ENCODE measurements at regions not wholly inside any gene's neighbourhood (a gene's known extent, or its start where the extent isn't known, plus 50 kb on each side); places are given as distances from the start of the nearest gene placed in this dataset.

DNA sequence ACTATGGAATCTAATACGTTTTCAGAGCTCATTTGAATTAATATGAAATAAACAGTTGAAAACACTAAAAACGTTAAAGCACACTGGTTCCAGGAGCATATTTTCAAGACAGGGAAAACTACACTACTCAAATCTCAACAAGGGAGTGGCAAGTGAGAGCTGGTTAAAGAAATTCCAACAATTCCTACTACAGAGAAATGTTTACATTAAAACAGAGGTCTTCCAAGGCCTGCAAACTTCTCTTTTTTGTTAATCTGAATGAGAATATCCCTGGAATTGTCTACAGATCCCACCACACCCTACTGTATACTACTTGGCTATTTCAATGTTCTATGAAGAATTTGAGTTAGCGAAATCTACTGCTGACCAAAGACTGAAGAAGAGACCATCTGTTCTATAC, 231.5 kb downstream of the ZEB2 start:
- H3K27ac ChIP-seq (ENCODE audit: low read depth, low read length): no peak overlapping the region
- CTCF ChIA-PET: no interaction called here
- peak; percentile 2 for DNase-seq (ENCODE audit: low read depth, low spot score)

GRCh38 chr2:144285324-144285723, 234.6 kb downstream of the ZEB2 start:
- DNase-seq (ENCODE audit: low read depth, low spot score): no peak
- H3K27me3 ChIP-seq (ENCODE audit: control insufficient read depth, insufficient read depth, low read length): no peaks in the 10 kb centered on the region
- CTCF ChIA-PET: interaction anchor here (0.6 kb wide), 1 partner anchor 1964 kb away, joined by 5 read pairs; no protein-coding TSS in a partner anchor
- no peak overlapping the region for H3K4me3 ChIP-seq (ENCODE audit: low read depth, low read length)
- no peak for TF ChIP-seq CTCF (IDR thresholded peaks at IDR 0.05; ENCODE audit: low read depth, low read length)
- no peak overlapping the region for H3K27ac ChIP-seq (ENCODE audit: low read depth, low read length)
- POLR2A ChIA-PET: no interaction called here
- no peaks in the 10 kb centered on the region; the same call in 1 of the 2 replicates for H3K9me3 ChIP-seq (ENCODE audit: control insufficient read depth, insufficient read depth, low read length)

More for the DNA sequence above, 231.5 kb downstream of the ZEB2 start:
- Histone ChIP-seq H3K9me3 (ENCODE audit: control insufficient read depth, insufficient read depth, low read length) (no peaks in the 10 kb centered on the region; the same call in 1 of the 2 replicates), H3K27me3 (ENCODE audit: control insufficient read depth, insufficient read depth, low read length) (no peaks in the 10 kb centered on the region), H3K4me3 (ENCODE audit: low read depth, low read length) (no peak overlapping the region)
- POLR2A ChIA-PET: interaction anchor here (0.6 kb wide), 1 partner anchor 235 kb away, joined by 3 read pairs; no protein-coding TSS in a partner anchor
- TF ChIP-seq CTCF (IDR thresholded peaks at IDR 0.05; ENCODE audit: low read depth, low read length): no peak

DNA sequence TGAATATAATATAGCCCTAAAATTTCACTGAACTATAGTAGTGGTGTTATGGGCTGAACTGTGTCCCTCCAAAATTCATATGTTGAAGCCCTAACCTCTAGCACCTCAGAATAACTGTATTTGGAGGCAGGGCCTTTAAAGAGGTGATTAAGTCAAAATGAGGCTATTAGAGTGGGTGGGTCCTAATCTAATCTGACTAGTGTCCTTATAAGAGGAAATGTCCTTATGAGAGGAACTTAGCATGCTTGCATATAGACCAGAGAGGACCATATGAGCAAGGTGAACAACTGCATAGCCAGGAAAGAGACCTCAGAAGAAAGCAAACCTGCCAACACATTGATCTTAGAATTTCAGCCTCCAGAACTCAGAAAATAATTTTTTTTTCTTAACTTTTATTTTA, 238.4 kb downstream of the ZEB2 start:
- POLR2A ChIA-PET: no interaction called here
- TF ChIP-seq CTCF (IDR thresholded peaks at IDR 0.05; ENCODE audit: low read depth, low read length): no peak
- CTCF ChIA-PET: interaction anchor here (0.6 to 0.7 kb wide), 3 partner anchors 21 to 787 kb away, joined by 3 to 8 read pairs (median 4); no protein-coding TSS in a partner anchor

DNA sequence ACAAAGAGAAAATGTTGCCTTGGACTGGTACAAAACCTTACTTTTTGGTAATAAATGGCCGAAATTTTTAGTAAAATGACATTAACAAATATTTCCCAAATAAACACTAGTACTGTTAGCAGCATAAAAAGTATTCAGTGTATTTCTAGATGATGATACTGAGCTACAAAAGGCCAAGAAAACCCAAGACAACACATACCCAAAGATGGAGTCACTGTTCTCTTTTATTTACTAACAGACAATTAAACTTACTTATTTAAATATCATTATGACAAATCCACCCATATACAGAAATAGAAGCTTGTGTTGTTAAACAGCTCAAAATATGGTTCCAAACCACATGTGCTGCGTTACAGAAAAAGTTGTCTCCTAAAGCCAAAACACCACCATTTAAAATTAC, 239.9 kb downstream of the ZEB2 start:
- H3K9me3 ChIP-seq (ENCODE audit: control insufficient read depth, insufficient read depth, low read length): no peaks in the 10 kb centered on the region
- no peaks in the 10 kb centered on the region for H3K27me3 ChIP-seq (ENCODE audit: control insufficient read depth, insufficient read depth, low read length)
- CTCF ChIA-PET: no interaction called here
- no peak overlapping the region for H3K27ac ChIP-seq (ENCODE audit: low read depth, low read length)
- no peak for TF ChIP-seq CTCF (IDR thresholded peaks at IDR 0.05; ENCODE audit: low read depth, low read length)
- DNase-seq (ENCODE audit: low read depth, low spot score): no peak
- no peak overlapping the region for H3K4me3 ChIP-seq (ENCODE audit: low read depth, low read length)
- POLR2A ChIA-PET: no interaction called here

More for the DNA sequence above, 238.4 kb downstream of the ZEB2 start:
- DNase-seq (ENCODE audit: low read depth, low spot score): no peak
- no peak overlapping the region for H3K27ac ChIP-seq (ENCODE audit: low read depth, low read length)
- H3K27me3 ChIP-seq (ENCODE audit: control insufficient read depth, insufficient read depth, low read length): no peaks in the 10 kb centered on the region
- no peak overlapping the region for H3K4me3 ChIP-seq (ENCODE audit: low read depth, low read length)
- no peaks in the 10 kb centered on the region for H3K9me3 ChIP-seq (ENCODE audit: control insufficient read depth, insufficient read depth, low read length)

DNA sequence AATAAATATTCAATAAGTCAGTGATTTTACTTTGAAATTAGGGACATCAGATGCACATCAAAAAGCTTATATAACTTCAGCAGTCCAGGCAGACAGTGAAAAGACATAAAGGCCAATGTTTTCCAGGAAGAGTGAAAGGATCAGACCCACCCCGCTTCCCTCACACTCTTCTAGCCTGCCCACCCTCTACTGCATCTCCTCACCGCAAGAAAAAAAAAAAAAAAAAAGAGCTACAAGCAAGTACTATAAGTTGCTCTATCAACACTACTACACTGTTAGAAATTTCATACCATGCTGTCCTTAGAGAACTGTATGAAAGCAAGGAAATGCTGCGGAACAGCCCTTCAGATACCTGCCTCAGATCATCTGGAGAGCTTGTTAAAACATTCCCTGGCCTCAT, 240.8 kb downstream of the ZEB2 start:
- CTCF ChIA-PET: interaction anchor here (0.7 kb wide), 1 partner anchor 1826 kb away, joined by 3 read pairs; no protein-coding TSS in a partner anchor

More for the DNA sequence above, 240.8 kb downstream of the ZEB2 start:
- Histone ChIP-seq H3K9me3 (ENCODE audit: control insufficient read depth, insufficient read depth, low read length) (no peaks in the 10 kb centered on the region), H3K27ac (ENCODE audit: low read depth, low read length) (no peak overlapping the region), H3K27me3 (ENCODE audit: control insufficient read depth, insufficient read depth, low read length) (no peaks in the 10 kb centered on the region), H3K4me3 (ENCODE audit: low read depth, low read length) (no peak overlapping the region)
- POLR2A ChIA-PET: interaction anchor here (0.6 kb wide), 2 partner anchors 78 to 135 kb away, joined by 3 to 4 read pairs; no protein-coding TSS in a partner anchor
- no peak for TF ChIP-seq CTCF (IDR thresholded peaks at IDR 0.05; ENCODE audit: low read depth, low read length)
- DNase-seq (ENCODE audit: low read depth, low spot score): no peak
